Endothelial cell of umbilical vein (primary cell): ENCODE measurements at regions not wholly inside any gene's neighbourhood (a gene's known extent, or its start where the extent isn't known, plus 50 kb on each side); places are given as distances from the start of the nearest gene placed in this dataset.

Experiments
- BruUV-seq: library from RNA; stranded (reverse); fragments of 400-500 nt; replicated peaks from 2 replicates; lab custom pipeline; 2021; lab: Mats Ljungman, UMichigan
- CTCF ChIA-PET: fragments of 300-600, 350-600 bp; sonication (Branson Sonifier 250); formaldehyde crosslinking; loops from one replicate; lab custom pipeline; 2021; ENCODE audit warnings: antibody characterized with exemption, inconsistent platforms; lab: Charles Lee
- POLR2A ChIA-PET: fragments of 300-600, 350-600 bp; sonication (Branson Sonifier 250); formaldehyde crosslinking; loops from one replicate; lab custom pipeline; 2021; ENCODE audit warnings: antibody characterized with exemption, inconsistent platforms; lab: Charles Lee
- DNase-seq: peaks from one replicate; pipeline ENCODE4 v3.0.0-alpha.2; 2011; ENCODE audit warnings: low read depth, low spot score
- FAIRE-seq: peaks from 2 replicates; lab custom pipeline; 2011; peaks lifted over from hg19 to GRCh38; lab: Jason Lieb, UNC
- H2AFZ ChIP-seq: 2 replicates; pipeline ENCODE4 v1.6.0; 2012; ENCODE audit warnings: low read depth, low read length, control low read depth, inconsistent platforms
- H3K27ac ChIP-seq: 2 replicates; pipeline ENCODE4 v1.5.1; 2011; ENCODE audit warnings: low read depth, mild to moderate bottlenecking, control low read depth, low read length, moderate library complexity; ENCODE audit not compliant: insufficient read depth
- H3K27me3 ChIP-seq, 2 experiments: 2 replicates each; pipeline versions ENCODE4 v1.6.0 to v1.6.1; 2011; ENCODE audit warnings: low read length in 2 of 2, mixed read lengths in 1 of 2; ENCODE audit not compliant: control insufficient read depth in 2 of 2, insufficient read depth in 2 of 2
- H3K36me3 ChIP-seq, 2 experiments: 2 replicates in 1 of 2; 3 replicates in 1 of 2; pipeline ENCODE4 v1.5.1; 2011; ENCODE audit warnings: low read length in 2 of 2, mild to moderate bottlenecking in 1 of 2, moderate library complexity in 1 of 2; ENCODE audit not compliant: control insufficient read depth in 2 of 2, insufficient read depth in 2 of 2; ENCODE audit errors: extremely low read depth in 1 of 2
- H3K4me1 ChIP-seq: 3 replicates; pipeline ENCODE4 v1.5.1; 2011; ENCODE audit warnings: mild to moderate bottlenecking, low read length; ENCODE audit not compliant: control insufficient read depth, insufficient read depth; ENCODE audit errors: extremely low read depth
- H3K4me2 ChIP-seq: 2 replicates; pipeline ENCODE4 v1.6.1; 2011; ENCODE audit warnings: low read length, control low read depth, mixed read lengths; ENCODE audit not compliant: insufficient read depth
- H3K4me3 ChIP-seq, 3 experiments: fragments of 200-600 bp in 1 of 3; sonication (generic), shearing (Covaris generic) in 1 of 3; replicated peaks in 1 of 3; 2 replicates each; pipeline ENCODE4 v1.5.1; 2011 to 2016; ENCODE audit warnings: control low read depth in 3 of 3, low read length in 3 of 3, mild to moderate bottlenecking in 2 of 3, inconsistent platforms in 1 of 3, low read depth in 1 of 3, moderate library complexity in 1 of 3; ENCODE audit not compliant: insufficient read depth in 1 of 3
- H3K79me2 ChIP-seq: 2 replicates; pipeline ENCODE4 v1.6.0; 2012; ENCODE audit warnings: low read length, inconsistent platforms; ENCODE audit not compliant: control insufficient read depth, insufficient read depth
- H3K9ac ChIP-seq: replicated peaks from 2 replicates; pipeline ENCODE3; 2011; ENCODE audit warnings: low read length, control low read depth; ENCODE audit not compliant: insufficient read depth; ENCODE audit errors: extremely low read depth
- H3K9me1 ChIP-seq: replicated peaks from 3 replicates; pipeline ENCODE4 v1.6.0; 2011; ENCODE audit warnings: mild to moderate bottlenecking, low read length; ENCODE audit not compliant: control insufficient read depth, insufficient read depth; ENCODE audit errors: extremely low read depth
- H3K9me3 ChIP-seq: replicated peaks from 2 replicates; pipeline ENCODE4 v1.5.1; 2012; ENCODE audit warnings: low read length, inconsistent platforms; ENCODE audit not compliant: control insufficient read depth, insufficient read depth
- H4K20me1 ChIP-seq: replicated peaks from 2 replicates; pipeline ENCODE3; 2011; ENCODE audit warnings: mild to moderate bottlenecking, low read length; ENCODE audit not compliant: control insufficient read depth, insufficient read depth; ENCODE audit errors: extremely low read depth
- EZH2 ChIP-seq: IDR thresholded peaks from 2 replicates; pipeline ENCODE4 v1.6.1; 2012; ENCODE audit warnings: borderline replicate concordance, low read depth, mild to moderate bottlenecking, moderate library complexity, low read length, inconsistent platforms; ENCODE audit not compliant: severe bottlenecking
- FOS ChIP-seq: IDR thresholded peaks from 2 replicates; pipeline ENCODE4 v1.6.1; 2011; ENCODE audit warnings: mild to moderate bottlenecking, low read length, moderate library complexity, borderline replicate concordance; ENCODE audit not compliant: insufficient read depth
- GATA2 ChIP-seq: IDR thresholded peaks from 2 replicates; pipeline ENCODE4 v1.7.0; 2011; ENCODE audit warnings: low read depth, mild to moderate bottlenecking, moderate library complexity, mixed read lengths, low read length; ENCODE audit not compliant: insufficient read length, insufficient read depth
- JUN ChIP-seq: IDR thresholded peaks from 2 replicates; pipeline ENCODE4 v1.6.1; 2011; ENCODE audit warnings: borderline replicate concordance, low read depth; ENCODE audit not compliant: insufficient read length, insufficient read depth
- MYC ChIP-seq: IDR thresholded peaks from one replicate; pipeline ENCODE4 v1.6.1; 2011; ENCODE audit warnings: mild to moderate bottlenecking, low read depth, low read length
- POLR2A ChIP-seq: IDR thresholded peaks from 2 replicates; pipeline ENCODE4 v1.6.1; 2012; ENCODE audit warnings: low read depth, mild to moderate bottlenecking, control low read depth, low read length
- POLR2AphosphoS5 ChIP-seq: IDR thresholded peaks from 2 replicates; pipeline ENCODE4 v1.6.1; 2012; ENCODE audit warnings: low read depth, mild to moderate bottlenecking, control low read depth, low read length, moderate library complexity; ENCODE audit not compliant: insufficient read depth
- dilution Hi-C: fragments of 300-500 bp; cut with MboI; formaldehyde crosslinking; loops from one replicate; pipeline ENCODE4 v1.15.0; 2019; ENCODE audit warnings: low sequenced_read_pairs; ENCODE audit not compliant: extremely low pct_ligation_motif_present
- intact Hi-C: fragments of 100-400 bp; cut with micrococcal nuclease; formaldehyde crosslinking; loops from one replicate; pipeline ENCODE4 v1.10.0; 2022
- TF ChIP-seq, protein P1 (sequence below), 2 donors: IDR thresholded peaks; 1 replicate in 1 of 2; 2 replicates in 1 of 2; pipeline ENCODE4 v1.5.1; 2011; ENCODE audit warnings: low read length in 2 of 2, mild to moderate bottlenecking in 2 of 2, moderate library complexity in 2 of 2, control low read depth in 1 of 2, inconsistent platforms in 1 of 2, low read depth in 1 of 2; ENCODE audit not compliant: insufficient read depth in 1 of 2; ENCODE audit errors: extremely low read depth in 1 of 2
- TF ChIP-seq, protein P2 (sequence below): IDR thresholded peaks from 2 replicates; pipeline ENCODE4 v1.6.1; 2011; ENCODE audit not compliant: insufficient read depth, insufficient read length

DNA sequence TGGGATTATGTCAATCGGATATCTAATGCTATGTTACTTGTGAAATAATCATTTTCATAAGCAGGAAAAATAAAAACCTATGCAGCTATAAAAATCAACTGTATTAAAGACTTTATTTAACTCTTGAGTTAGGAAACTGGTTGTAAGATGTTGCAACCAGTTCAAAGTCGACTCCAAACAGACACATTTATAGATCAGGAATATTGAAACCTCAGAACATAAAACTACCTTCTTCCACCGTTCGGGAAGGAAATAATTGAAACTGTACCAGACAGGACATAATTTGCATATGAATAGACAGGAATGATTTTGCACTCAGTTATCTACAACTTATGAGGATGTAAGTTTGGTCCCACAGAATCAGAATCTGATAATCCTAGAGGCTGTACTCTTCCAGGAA lies 181.8 kb upstream of the STS start:
- no peak overlapping the region for H3K4me2 ChIP-seq
- H3K36me3 ChIP-seq, result no peaks in the 10 kb centered on the region
- DNase-seq (no peak), FAIRE-seq (no peak)
- H3K4me3 ChIP-seq, result no peak overlapping the region
- H3K79me2 ChIP-seq, result no peaks in the 10 kb centered on the region
- H2AFZ ChIP-seq, result no peak overlapping the region
- BruUV-seq, result no TSS peak
- POLR2A ChIA-PET, result no interaction called here
- CTCF ChIA-PET, result no interaction called here
- no peak overlapping the region for H3K27ac ChIP-seq
- H3K27me3 ChIP-seq, result no peaks in the 10 kb centered on the region
- dilution Hi-C loops, result no loop called here
- intact Hi-C loops, result no loop called here
- TF ChIP-seq POLR2A, result no peak
- TF ChIP-seq, protein P1, sequence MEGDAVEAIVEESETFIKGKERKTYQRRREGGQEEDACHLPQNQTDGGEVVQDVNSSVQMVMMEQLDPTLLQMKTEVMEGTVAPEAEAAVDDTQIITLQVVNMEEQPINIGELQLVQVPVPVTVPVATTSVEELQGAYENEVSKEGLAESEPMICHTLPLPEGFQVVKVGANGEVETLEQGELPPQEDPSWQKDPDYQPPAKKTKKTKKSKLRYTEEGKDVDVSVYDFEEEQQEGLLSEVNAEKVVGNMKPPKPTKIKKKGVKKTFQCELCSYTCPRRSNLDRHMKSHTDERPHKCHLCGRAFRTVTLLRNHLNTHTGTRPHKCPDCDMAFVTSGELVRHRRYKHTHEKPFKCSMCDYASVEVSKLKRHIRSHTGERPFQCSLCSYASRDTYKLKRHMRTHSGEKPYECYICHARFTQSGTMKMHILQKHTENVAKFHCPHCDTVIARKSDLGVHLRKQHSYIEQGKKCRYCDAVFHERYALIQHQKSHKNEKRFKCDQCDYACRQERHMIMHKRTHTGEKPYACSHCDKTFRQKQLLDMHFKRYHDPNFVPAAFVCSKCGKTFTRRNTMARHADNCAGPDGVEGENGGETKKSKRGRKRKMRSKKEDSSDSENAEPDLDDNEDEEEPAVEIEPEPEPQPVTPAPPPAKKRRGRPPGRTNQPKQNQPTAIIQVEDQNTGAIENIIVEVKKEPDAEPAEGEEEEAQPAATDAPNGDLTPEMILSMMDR (IDR thresholded peaks at IDR 0.05; ENCODE audit: extremely low read depth in 1 of 2, insufficient read depth in 1 of 2, low read depth in 1 of 2, low read length in 2 of 2), result no peak
- H3K9me3 ChIP-seq, result no peaks in the 10 kb centered on the region
- H3K4me1 ChIP-seq, result no peaks in the 10 kb centered on the region
- H3K9me1 ChIP-seq, result no peaks in the 10 kb centered on the region
- no peaks in the 10 kb centered on the region for H4K20me1 ChIP-seq
- H3K9ac ChIP-seq, result no peak overlapping the region

DNA sequence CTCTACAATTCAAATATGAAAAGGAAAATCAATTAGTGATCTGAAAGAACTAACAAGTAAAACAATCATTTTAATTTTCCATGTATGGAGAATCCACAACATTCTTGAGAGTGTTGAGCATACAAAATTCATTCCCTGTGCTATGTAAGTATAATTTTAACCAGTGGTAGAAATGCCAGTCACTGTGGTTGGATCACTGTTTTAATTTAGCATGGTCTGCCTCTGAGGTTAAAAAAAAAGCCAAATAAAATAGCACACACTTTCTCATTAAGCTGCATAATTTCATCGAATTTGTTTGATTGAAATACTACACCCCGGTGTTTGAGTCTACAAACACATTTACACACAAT lies 185.5 kb upstream of the STS start:
- ChIA-PET POLR2A (no interaction called here), CTCF (no interaction called here)
- no peaks in the 10 kb centered on the region for H3K9me1 ChIP-seq
- DNase-seq, result no peak
- intact Hi-C loops (no loop called here), dilution Hi-C loops (no loop called here)
- peak; percentile 44 for FAIRE-seq
- H3K79me2 ChIP-seq, result no peaks in the 10 kb centered on the region
- TF ChIP-seq POLR2AphosphoS5 (no peak), GATA2 (no peak), JUN (no peak), MYC (no peak), POLR2A (no peak), EZH2 (no peak), FOS (no peak)
- TF ChIP-seq, protein P2, sequence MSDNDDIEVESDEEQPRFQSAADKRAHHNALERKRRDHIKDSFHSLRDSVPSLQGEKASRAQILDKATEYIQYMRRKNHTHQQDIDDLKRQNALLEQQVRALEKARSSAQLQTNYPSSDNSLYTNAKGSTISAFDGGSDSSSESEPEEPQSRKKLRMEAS, result no peak
- TF ChIP-seq, protein P1 (IDR thresholded peaks at IDR 0.05; ENCODE audit: extremely low read depth in 1 of 2, insufficient read depth in 1 of 2, low read depth in 1 of 2, low read length in 2 of 2), result no peak
- no peaks in the 10 kb centered on the region for H3K9me3 ChIP-seq
- H2AFZ ChIP-seq, result no peak overlapping the region
- no TSS peak for BruUV-seq
- H4K20me1 ChIP-seq, result no peaks in the 10 kb centered on the region
- no peak overlapping the region for H3K9ac ChIP-seq
- no peak overlapping the region for H3K4me2 ChIP-seq
- no peak overlapping the region for H3K4me3 ChIP-seq
- no peaks in the 10 kb centered on the region for H3K27me3 ChIP-seq
- no peaks in the 10 kb centered on the region for H3K36me3 ChIP-seq
- no peaks in the 10 kb centered on the region for H3K4me1 ChIP-seq
- H3K27ac ChIP-seq, result no peak overlapping the region
